Caki2 (cell line): ENCODE measurements at regions not wholly inside any gene's neighbourhood (a gene's known extent, or its start where the extent isn't known, plus 50 kb on each side); places are given as distances from the start of the nearest gene placed in this dataset.

Source experiments
- DNase-seq: peaks from one replicate; pipeline ENCODE4 v3.0.0-alpha.2; 2015; ENCODE audit warnings: low read depth
- in situ Hi-C: cut with HindIII; loops from 2 replicates; pipeline ENCODE4 v1.10.0; 2016; ENCODE audit warnings: low sequenced_read_pairs, low pct_unique_long_range_greater_than_20kb, mixed read lengths

DNA sequence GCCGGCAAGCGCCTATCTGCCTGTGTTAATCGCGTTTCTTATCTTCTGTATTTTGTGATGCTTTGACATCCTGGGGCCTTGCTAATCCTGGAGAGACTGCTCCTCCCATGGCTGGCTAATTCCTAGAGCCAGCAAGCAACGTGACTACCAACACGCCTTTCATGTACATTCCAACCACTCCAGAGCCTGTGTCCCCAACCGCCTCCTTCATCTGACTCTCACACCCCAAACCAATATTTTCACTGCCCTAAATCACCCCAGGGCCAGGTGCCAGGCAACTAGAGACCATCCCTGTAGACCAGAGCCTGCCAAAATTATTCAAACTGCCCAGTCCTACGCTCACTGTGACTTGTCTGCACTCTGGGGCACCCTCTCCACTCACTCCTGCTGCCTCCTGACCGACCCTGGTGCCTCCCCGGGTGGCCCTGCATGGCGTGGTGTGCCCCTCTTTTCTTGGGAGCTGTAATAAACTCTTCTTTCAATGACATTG lies 50.5 kb upstream of the COL5A1 start:
- no peak for DNase-seq
- in situ Hi-C loops = no loop called here

DNA sequence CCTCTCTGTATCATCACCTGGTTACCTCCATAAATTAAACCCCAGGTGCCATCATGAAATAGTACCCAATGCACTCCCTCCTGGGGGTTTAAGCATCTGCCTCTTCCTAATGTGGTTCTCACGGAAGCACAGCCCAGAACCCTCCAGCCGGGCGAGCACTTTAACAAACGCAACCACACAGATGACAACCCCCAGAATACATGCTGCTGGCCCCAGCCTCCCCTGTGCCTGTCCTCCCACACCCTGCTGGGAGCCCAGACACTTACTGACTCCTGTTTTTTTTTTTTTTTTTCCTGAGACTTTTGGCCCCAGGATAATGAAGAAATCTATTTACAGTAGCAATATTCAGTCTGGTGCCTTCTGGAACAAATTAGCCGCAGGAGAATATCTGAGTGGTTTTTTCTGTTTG lies 50.0 kb upstream of the COL5A1 start:
- DNase-seq = no peak
- in situ Hi-C loops = no loop called here
